Liver (tissue), 8 donors: ENCODE measurements at regions not wholly inside any gene's neighbourhood (a gene's known extent, or its start where the extent isn't known, plus 50 kb on each side); places are given as distances from the start of the nearest gene placed in this dataset.

ENCODE experiments used
- DNase-seq: peaks from one replicate; pipeline ENCODE4 v3.0.0-alpha.2; 2017; ENCODE audit warnings: low spot score
- H3K27ac ChIP-seq, 2 donors: one replicate each; pipeline ENCODE4 v1.7.0; 2013; ENCODE audit warnings: inconsistent platforms in 2 of 2, low read length in 2 of 2, control low read depth in 1 of 2, low read depth in 1 of 2, mild to moderate bottlenecking in 1 of 2
- H3K27me3 ChIP-seq, 4 donors: one replicate each; pipeline versions ENCODE4 v1.6.1 to v1.7.0; 2013; ENCODE audit warnings: low read length in 3 of 4, inconsistent platforms in 1 of 4, mild to moderate bottlenecking in 1 of 4, moderate library complexity in 1 of 4; ENCODE audit not compliant: control insufficient read depth in 4 of 4, insufficient read depth in 4 of 4
- H3K36me3 ChIP-seq, 4 donors: one replicate each; pipeline versions ENCODE4 v1.6.1 to v1.7.0; 2013; ENCODE audit warnings: low read length in 3 of 4, mild to moderate bottlenecking in 3 of 4, low read depth in 1 of 4, moderate library complexity in 1 of 4; ENCODE audit not compliant: control insufficient read depth in 4 of 4, insufficient read depth in 3 of 4
- H3K4me1 ChIP-seq, 4 donors: one replicate each; pipeline versions ENCODE4 v1.6.1 to v1.7.0; 2013; ENCODE audit warnings: low read length in 3 of 4, mild to moderate bottlenecking in 3 of 4, moderate library complexity in 1 of 4; ENCODE audit not compliant: control insufficient read depth in 4 of 4, insufficient read depth in 4 of 4
- H3K4me3 ChIP-seq, 3 donors: one replicate each; pipeline versions ENCODE4 v1.6.1 to v1.7.0; 2013; ENCODE audit warnings: low read length in 3 of 3, control low read depth in 1 of 3, low read depth in 1 of 3, mild to moderate bottlenecking in 1 of 3
- H3K9ac ChIP-seq, 2 donors: one replicate each; pipeline ENCODE4 v1.7.0; 2013; ENCODE audit warnings: low read length in 2 of 2, mild to moderate bottlenecking in 2 of 2, moderate library complexity in 2 of 2, control low read depth in 1 of 2, low read depth in 1 of 2
- H3K9me3 ChIP-seq, 4 donors: one replicate each; pipeline versions ENCODE4 v1.6.1 to v1.7.0; 2013; ENCODE audit warnings: low read length in 3 of 4; ENCODE audit not compliant: control insufficient read depth in 4 of 4
- ATF3 ChIP-seq: IDR thresholded peaks from 2 replicates; pipeline ENCODE4 v1.6.1; 2016; ENCODE audit warnings: antibody characterized with exemption
- FOXA1 ChIP-seq: IDR thresholded peaks from 2 replicates; pipeline ENCODE4 v1.6.1; 2016; ENCODE audit warnings: antibody characterized with exemption
- FOXA2 ChIP-seq: IDR thresholded peaks from 2 replicates; pipeline ENCODE4 v1.6.1; 2016; ENCODE audit warnings: antibody characterized with exemption
- GABPA ChIP-seq, 2 donors: IDR thresholded peaks in 1 of 2; conservative IDR thresholded peaks in 1 of 2; 2 replicates each; pipeline ENCODE4 v1.6.1; 2016; ENCODE audit warnings: antibody characterized with exemption in 2 of 2, mild to moderate bottlenecking in 1 of 2, moderate library complexity in 1 of 2
- HNF4G ChIP-seq: IDR thresholded peaks from 2 replicates; pipeline ENCODE4 v1.6.1; 2016; ENCODE audit warnings: antibody characterized with exemption
- JUND ChIP-seq, 2 donors: IDR thresholded peaks; 2 replicates each; pipeline ENCODE4 v1.6.1; 2016; ENCODE audit warnings: antibody characterized with exemption in 2 of 2
- MAX ChIP-seq: IDR thresholded peaks from 2 replicates; pipeline ENCODE4 v1.6.1; 2016; ENCODE audit warnings: antibody characterized with exemption
- NR2F2 ChIP-seq: IDR thresholded peaks from 2 replicates; pipeline ENCODE4 v1.6.1; 2016; ENCODE audit warnings: antibody characterized with exemption
- RAD21 ChIP-seq, 2 donors: IDR thresholded peaks; 2 replicates each; pipeline ENCODE4 v1.6.1; 2016; ENCODE audit warnings: antibody characterized with exemption in 2 of 2, mild to moderate bottlenecking in 2 of 2
- REST ChIP-seq: IDR thresholded peaks from 2 replicates; pipeline ENCODE4 v1.6.1; 2016; ENCODE audit warnings: antibody characterized with exemption, mild to moderate bottlenecking
- RXRA ChIP-seq, 2 donors: IDR thresholded peaks; 2 replicates each; pipeline ENCODE4 v1.6.1; 2017 to 2018; ENCODE audit warnings: antibody characterized with exemption in 2 of 2, mild to moderate bottlenecking in 1 of 2
- SP1 ChIP-seq: IDR thresholded peaks from 2 replicates; pipeline ENCODE4 v1.6.1; 2018; ENCODE audit warnings: antibody characterized with exemption, mild to moderate bottlenecking
- TAF1 ChIP-seq: conservative IDR thresholded peaks from 2 replicates; pipeline ENCODE4 v1.6.1; 2016; ENCODE audit warnings: antibody characterized with exemption, mild to moderate bottlenecking
- YY1 ChIP-seq: IDR thresholded peaks from 2 replicates; pipeline ENCODE4 v1.6.1; 2016; ENCODE audit warnings: antibody characterized with exemption, mild to moderate bottlenecking
- ZBTB33 ChIP-seq: IDR thresholded peaks from 2 replicates; pipeline ENCODE4 v1.6.1; 2016; ENCODE audit warnings: antibody characterized with exemption
- WGBS: extraction: QIAGEN DNeasy Blood & Tissue Kit; methylation state at CpG from one replicate; pipeline ENCODE4 v1.1.7; 2013; 5-methylcytosine and 5-hydroxymethylcytosine counted together
- TF ChIP-seq, protein P1 (sequence below): fragments of 150-350 bp; IDR thresholded peaks from 2 replicates; pipeline ENCODE4 v1.5.1; 2017; ENCODE audit warnings: improper control_type of control experiment, low read depth, low read length; ENCODE audit not compliant: missing input control
- donor health status: healthy.
- donor health status: healthy.
- donor health status: healthy.
- donor health status: healthy.
- donor health status: healthy.

GRCh38 chr2:216925636-216926366 is 65.9 kb upstream of the TNP1 start:
- WGBS = 86% methylated on average over 6 of the region's 6 CpGs
- Histone ChIP-seq H3K9ac (no peak overlapping the region), H3K9me3 (no peaks in the 10 kb centered on the region), H3K36me3 (no peaks in the 10 kb centered on the region), H3K4me3 (no peak overlapping the region), H3K4me1 (no peaks in the 10 kb centered on the region), H3K27me3 (no peaks in the 10 kb centered on the region), H3K27ac (no peak overlapping the region)
- TF ChIP-seq FOXA2 (no peak), HNF4G (no peak), SP1 (no peak), MAX (no peak), ATF3 (no peak)
- TF ChIP-seq, protein P1, sequence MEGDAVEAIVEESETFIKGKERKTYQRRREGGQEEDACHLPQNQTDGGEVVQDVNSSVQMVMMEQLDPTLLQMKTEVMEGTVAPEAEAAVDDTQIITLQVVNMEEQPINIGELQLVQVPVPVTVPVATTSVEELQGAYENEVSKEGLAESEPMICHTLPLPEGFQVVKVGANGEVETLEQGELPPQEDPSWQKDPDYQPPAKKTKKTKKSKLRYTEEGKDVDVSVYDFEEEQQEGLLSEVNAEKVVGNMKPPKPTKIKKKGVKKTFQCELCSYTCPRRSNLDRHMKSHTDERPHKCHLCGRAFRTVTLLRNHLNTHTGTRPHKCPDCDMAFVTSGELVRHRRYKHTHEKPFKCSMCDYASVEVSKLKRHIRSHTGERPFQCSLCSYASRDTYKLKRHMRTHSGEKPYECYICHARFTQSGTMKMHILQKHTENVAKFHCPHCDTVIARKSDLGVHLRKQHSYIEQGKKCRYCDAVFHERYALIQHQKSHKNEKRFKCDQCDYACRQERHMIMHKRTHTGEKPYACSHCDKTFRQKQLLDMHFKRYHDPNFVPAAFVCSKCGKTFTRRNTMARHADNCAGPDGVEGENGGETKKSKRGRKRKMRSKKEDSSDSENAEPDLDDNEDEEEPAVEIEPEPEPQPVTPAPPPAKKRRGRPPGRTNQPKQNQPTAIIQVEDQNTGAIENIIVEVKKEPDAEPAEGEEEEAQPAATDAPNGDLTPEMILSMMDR = no peak
- DNase-seq = no peak

DNA sequence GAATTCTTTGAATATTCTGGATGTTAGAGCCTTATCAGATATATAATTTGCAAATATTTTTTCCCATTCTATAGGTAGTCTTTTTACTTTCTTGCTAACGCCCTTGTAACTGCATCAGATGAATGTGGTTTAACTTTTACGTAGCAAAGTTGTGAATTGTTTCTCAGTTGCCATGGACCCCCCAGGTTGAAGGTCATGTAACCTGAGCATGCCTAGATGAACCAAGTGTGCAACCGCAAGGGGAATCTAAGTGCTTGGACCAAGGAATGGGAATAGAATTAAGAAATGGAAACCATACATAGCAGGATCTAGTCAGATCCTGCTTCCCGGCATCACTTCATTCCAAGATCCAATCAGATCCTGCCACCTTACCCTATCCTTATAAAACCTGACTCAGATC is 65.1 kb upstream of the TNP1 start:
- H3K4me3 ChIP-seq = no peak overlapping the region
- H3K4me1 ChIP-seq = no peaks in the 10 kb centered on the region
- WGBS = 91% methylated on average over 4 of the region's 4 CpGs
- no peak overlapping the region for H3K9ac ChIP-seq
- TF ChIP-seq RAD21 (IDR thresholded peaks at IDR 0.05) (no peak), RXRA (IDR thresholded peaks at IDR 0.05) (no peak)
- H3K27ac ChIP-seq = no peak overlapping the region
- no peaks in the 10 kb centered on the region for H3K9me3 ChIP-seq
- DNase-seq = no peak
- no peaks in the 10 kb centered on the region for H3K36me3 ChIP-seq
- no peaks in the 10 kb centered on the region for H3K27me3 ChIP-seq

DNA sequence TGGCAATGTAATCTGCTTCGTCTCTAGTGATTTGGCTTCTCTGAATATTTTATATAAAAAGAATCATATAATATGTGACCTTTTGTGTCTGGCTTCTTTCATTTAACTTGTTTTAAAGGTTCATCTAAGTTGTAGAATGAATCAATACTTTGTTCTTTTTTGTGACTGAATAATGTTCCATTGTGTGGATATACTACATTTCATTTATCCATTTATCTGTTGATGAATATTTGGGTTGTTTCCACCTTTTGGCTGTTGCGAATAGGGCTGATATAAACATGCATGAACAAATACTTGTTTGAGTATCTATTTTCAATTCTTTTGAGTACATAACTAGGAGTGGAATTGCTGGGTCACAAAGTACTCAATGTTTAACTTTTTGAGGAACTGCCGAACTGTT is 63.8 kb upstream of the TNP1 start:
- no peak for DNase-seq
- no peak overlapping the region for H3K4me3 ChIP-seq
- 91% methylated on average over 3 of the region's 3 CpGs for WGBS
- no peaks in the 10 kb centered on the region for H3K36me3 ChIP-seq
- no peaks in the 10 kb centered on the region for H3K27me3 ChIP-seq
- no peak overlapping the region for H3K9ac ChIP-seq
- no peaks in the 10 kb centered on the region for H3K9me3 ChIP-seq
- H3K27ac ChIP-seq = no peak overlapping the region
- no peaks in the 10 kb centered on the region for H3K4me1 ChIP-seq
- TF ChIP-seq REST (no peak), FOXA1 (no peak), RXRA (IDR thresholded peaks at IDR 0.05) (no peak), GABPA (IDR thresholded peaks at IDR 0.05 in 1 of 2, conservative IDR thresholded peaks at IDR 0.05 in 1 of 2) (no peak), SP1 (no peak), MAX (no peak), HNF4G (no peak), ATF3 (no peak), TAF1 (no peak), YY1 (no peak), NR2F2 (no peak), FOXA2 (no peak), RAD21 (IDR thresholded peaks at IDR 0.05) (no peak), ZBTB33 (no peak), JUND (IDR thresholded peaks at IDR 0.05) (no peak)
- TF ChIP-seq, protein P1 = no peak
